GM12865 (cell line): ENCODE measurements at regions not wholly inside any gene's neighbourhood (a gene's known extent, or its start where the extent isn't known, plus 50 kb on each side); places are given as distances from the start of the nearest gene placed in this dataset.

Source experiments
- DNase-seq: peaks from one replicate; pipeline ENCODE4 v3.0.0; 2010; ENCODE audit warnings: low read depth
- H3K4me3 ChIP-seq: 2 replicates; pipeline ENCODE4 v1.5.1; 2011; ENCODE audit warnings: mild to moderate bottlenecking, low read depth, low read length, control low read depth
- CTCF ChIP-seq: IDR thresholded peaks from 2 replicates; pipeline ENCODE4 v1.5.1; 2011; ENCODE audit warnings: low read length, control low read depth, low read depth, inconsistent platforms; ENCODE audit not compliant: insufficient read depth; ENCODE audit errors: missing control alignments

- no peak for DNase-seq
- no peak overlapping the region for H3K4me3 ChIP-seq
- no peak for TF ChIP-seq CTCF
Observed at GRCh38 chr22:34161431-34162123, 241.3 kb upstream of the LARGE1 start.

- TF ChIP-seq CTCF, result no peak
- DNase-seq, result no peak
Observed at GRCh38 chr22:34198976-34199375, 278.7 kb upstream of the LARGE1 start.

GRCh38 chr22:34210301-34210700 lies 290.0 kb upstream of the LARGE1 start:
- no peak for TF ChIP-seq CTCF
- no peak for DNase-seq
- no peak overlapping the region for H3K4me3 ChIP-seq

More at GRCh38 chr22:34198976-34199375, 278.7 kb upstream of the LARGE1 start:
- H3K4me3 ChIP-seq, result no peak overlapping the region

GRCh38 chr22:34214372-34214771 lies 294.1 kb upstream of the LARGE1 start:
- TF ChIP-seq CTCF, result no peak
- DNase-seq, result no peak
- H3K4me3 ChIP-seq, result no peak overlapping the region

GRCh38 chr22:34225278-34225677 lies 305.0 kb upstream of the LARGE1 start:
- no peak for DNase-seq
- no peak for TF ChIP-seq CTCF
- H3K4me3 ChIP-seq, result no peak overlapping the region

- H3K4me3 ChIP-seq, result no peak overlapping the region
- no peak for TF ChIP-seq CTCF
- DNase-seq, result no peak
Observed at GRCh38 chr22:34236527-34236926, 316.3 kb upstream of the LARGE1 start.

GRCh38 chr22:34239421-34239820 lies 319.1 kb upstream of the LARGE1 start:
- no peak overlapping the region for H3K4me3 ChIP-seq
- no peak for DNase-seq
- TF ChIP-seq CTCF, result no peak
